GM23338 (cell line): ENCODE measurements at regions not wholly inside any gene's neighbourhood (a gene's known extent, or its start where the extent isn't known, plus 50 kb on each side); places are given as distances from the start of the nearest gene placed in this dataset.

Experiments used
- ATAC-seq: fragments of 200-7000 bp; cut with Tn5 transposase; 3 replicates; pipeline ENCODE4 v1.9.1; 2020
- DNase-seq: peaks from one replicate; pipeline ENCODE4 v3.0.0-alpha.2; 2015; ENCODE audit warnings: low spot score
- H2AFZ ChIP-seq: fragments of 200-600 bp; sonication (generic); 2 replicates; pipeline ENCODE4 v1.8.0; 2016; ENCODE audit warnings: antibody characterized with exemption, mild to moderate bottlenecking, moderate library complexity
- H3F3A ChIP-seq: fragments of 200-600 bp; sonication (generic); replicated peaks from 2 replicates; pipeline ENCODE4 v1.8.0; 2017; ENCODE audit warnings: antibody characterized with exemption, mixed run types, low read depth
- H3K27ac ChIP-seq: fragments of 200-600 bp; sonication (generic); 2 replicates; pipeline ENCODE4 v1.6.1; 2016; ENCODE audit warnings: low read depth
- H3K27me3 ChIP-seq: fragments of 200-600 bp; sonication (generic); 2 replicates; pipeline ENCODE4 v1.8.0; 2016; ENCODE audit warnings: mild to moderate bottlenecking, mixed run types, moderate library complexity; ENCODE audit not compliant: insufficient read depth
- H3K36me3 ChIP-seq: fragments of 200-600 bp; sonication (generic); 2 replicates; pipeline ENCODE4 v1.8.0; 2016; ENCODE audit warnings: mild to moderate bottlenecking; ENCODE audit not compliant: insufficient read depth
- H3K4me1 ChIP-seq: fragments of 200-600 bp; sonication (generic); 2 replicates; pipeline ENCODE4 v1.8.0; 2016; ENCODE audit warnings: mild to moderate bottlenecking, moderate library complexity; ENCODE audit not compliant: insufficient read depth
- H3K4me2 ChIP-seq: fragments of 200-600 bp; sonication (generic); 2 replicates; pipeline ENCODE4 v1.7.1; 2017; ENCODE audit warnings: mixed run types
- H3K4me3 ChIP-seq: fragments of 200-600 bp; sonication (generic); 2 replicates; pipeline ENCODE4 v1.6.1; 2016; ENCODE audit warnings: mixed run types
- H3K79me2 ChIP-seq: fragments of 200-600 bp; sonication (generic); replicated peaks from 2 replicates; pipeline ENCODE4 v1.8.0; 2017; ENCODE audit warnings: mild to moderate bottlenecking; ENCODE audit not compliant: insufficient read depth
- H3K9me2 ChIP-seq: fragments of 200-600 bp; sonication (generic); 2 replicates; pipeline ENCODE4 v1.8.0; 2017; ENCODE audit not compliant: insufficient read depth
- H4K20me1 ChIP-seq: fragments of 200-600 bp; sonication (generic); replicated peaks from 2 replicates; pipeline ENCODE4 v1.8.0; 2017; ENCODE audit warnings: mild to moderate bottlenecking; ENCODE audit not compliant: insufficient read depth
- H3K27ac Mint-ChIP-seq: 2 replicates; pipeline ENCODE4 v1.8.0; 2020; ENCODE audit warnings: inconsistent platforms, mild to moderate bottlenecking, moderate library complexity, mixed read lengths
- H3K27me3 Mint-ChIP-seq: 3 replicates; pipeline ENCODE4 v1.8.0; 2022; ENCODE audit warnings: low read depth, mild to moderate bottlenecking, moderate library complexity, mixed read lengths, inconsistent platforms; ENCODE audit not compliant: insufficient read depth, poor library complexity
- H3K36me3 Mint-ChIP-seq: 3 replicates; pipeline ENCODE4 v1.8.0; 2021; ENCODE audit warnings: low read depth, mild to moderate bottlenecking, inconsistent platforms, moderate library complexity, mixed read lengths
- H3K4me1 Mint-ChIP-seq: 3 replicates; pipeline ENCODE4 v1.8.0; 2020; ENCODE audit warnings: mild to moderate bottlenecking, inconsistent platforms, mixed read lengths
- H3K4me3 Mint-ChIP-seq: 3 replicates; pipeline ENCODE4 v1.8.0; 2021; ENCODE audit warnings: moderate library complexity, mild to moderate bottlenecking, inconsistent platforms, mixed read lengths
- H3K9me3 Mint-ChIP-seq: 3 replicates; pipeline ENCODE4 v1.8.0; 2020; ENCODE audit warnings: moderate library complexity, mild to moderate bottlenecking, inconsistent platforms, mixed read lengths
- CREB1 ChIP-seq: fragments of 250-450 bp; sonication (Bioruptor Pico); IDR thresholded peaks from 2 replicates; pipeline ENCODE4 v1.5.0; 2020; ENCODE audit warnings: low read depth, mild to moderate bottlenecking, moderate library complexity
- EZH2 ChIP-seq: fragments of 200-600 bp; sonication (generic); IDR thresholded peaks from one replicate; pipeline ENCODE4 v1.8.0; 2017; ENCODE audit warnings: antibody characterized with exemption, mild to moderate bottlenecking, low read depth; ENCODE audit not compliant: unreplicated experiment
- EZH2phosphoT487 ChIP-seq: fragments of 200-600 bp; sonication (generic); IDR thresholded peaks from one replicate; pipeline ENCODE4 v1.8.1; 2018; ENCODE audit warnings: antibody characterized with exemption; ENCODE audit not compliant: unreplicated experiment
- JUNB ChIP-seq: IDR thresholded peaks from one replicate; pipeline ENCODE4 v1.6.1; 2016; ENCODE audit warnings: antibody characterized with exemption; ENCODE audit not compliant: unreplicated experiment
- NANOG ChIP-seq: IDR thresholded peaks from 2 replicates; pipeline ENCODE4 v1.6.1; 2016; ENCODE audit warnings: antibody characterized with exemption, borderline replicate concordance
- POLR2AphosphoS5 ChIP-seq: IDR thresholded peaks from 2 replicates; pipeline ENCODE4 v1.6.1; 2016; ENCODE audit warnings: antibody characterized with exemption, low read depth
- STAT1 ChIP-seq: IDR thresholded peaks from one replicate; pipeline ENCODE4 v1.6.1; 2016; ENCODE audit warnings: antibody characterized with exemption; ENCODE audit not compliant: unreplicated experiment
- ZNF114 ChIP-seq: fragments of 250-450 bp; sonication (Bioruptor Pico); IDR thresholded peaks from 2 replicates; pipeline ENCODE4 v1.5.0; 2020; ENCODE audit warnings: mild to moderate bottlenecking, moderate library complexity
- ZNF331 ChIP-seq: fragments of 250-450 bp; sonication (Bioruptor Pico); IDR thresholded peaks from 2 replicates; pipeline ENCODE4 v1.5.0; 2020; ENCODE audit warnings: low read depth, mild to moderate bottlenecking, moderate library complexity
- TF ChIP-seq, protein P1 (sequence below): IDR thresholded peaks from one replicate; pipeline ENCODE4 v1.6.1; 2018; ENCODE audit warnings: antibody characterized with exemption; ENCODE audit not compliant: unreplicated experiment
- TF ChIP-seq, protein P2 (sequence below), 2 experiments: fragments of 200-600 bp in 1 of 2; sonication (generic) in 1 of 2; conservative IDR thresholded peaks; 2 replicates each; pipeline versions ENCODE4 v1.5.1 to v1.6.1; 2016 to 2017; ENCODE audit warnings: antibody characterized with exemption in 2 of 2, low read depth in 2 of 2, mild to moderate bottlenecking in 2 of 2, moderate library complexity in 1 of 2
- TF ChIP-seq, protein P3 (sequence below): fragments of 250-450 bp; sonication (Bioruptor Pico); IDR thresholded peaks from 2 replicates; pipeline ENCODE4 v1.5.0; 2020; ENCODE audit warnings: mild to moderate bottlenecking, moderate library complexity
- TF ChIP-seq, protein P4 (sequence below): IDR thresholded peaks from 2 replicates; pipeline ENCODE4 v1.6.1; 2016; ENCODE audit warnings: antibody characterized with exemption

DNA sequence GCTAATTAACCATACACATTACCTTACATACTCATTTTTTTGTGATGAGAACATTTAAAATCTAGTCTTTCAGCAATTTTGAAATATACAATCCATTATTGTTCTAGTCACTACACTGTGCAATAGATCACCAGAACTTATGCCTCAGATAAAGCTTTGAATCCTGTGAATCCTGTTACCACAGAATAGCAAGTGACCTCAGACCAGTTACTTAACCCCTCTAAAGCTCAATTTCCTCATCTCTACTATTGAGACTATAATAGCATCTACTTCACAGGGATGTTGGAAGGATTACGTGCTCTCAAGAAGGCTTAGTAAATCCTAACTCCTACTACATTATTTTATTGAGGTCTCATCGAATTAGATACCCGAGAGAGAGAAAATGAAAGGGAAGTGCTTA, 60.2 kb upstream of the PIP5K1B start:
- ATAC-seq: no peak
- TF ChIP-seq, protein P1, sequence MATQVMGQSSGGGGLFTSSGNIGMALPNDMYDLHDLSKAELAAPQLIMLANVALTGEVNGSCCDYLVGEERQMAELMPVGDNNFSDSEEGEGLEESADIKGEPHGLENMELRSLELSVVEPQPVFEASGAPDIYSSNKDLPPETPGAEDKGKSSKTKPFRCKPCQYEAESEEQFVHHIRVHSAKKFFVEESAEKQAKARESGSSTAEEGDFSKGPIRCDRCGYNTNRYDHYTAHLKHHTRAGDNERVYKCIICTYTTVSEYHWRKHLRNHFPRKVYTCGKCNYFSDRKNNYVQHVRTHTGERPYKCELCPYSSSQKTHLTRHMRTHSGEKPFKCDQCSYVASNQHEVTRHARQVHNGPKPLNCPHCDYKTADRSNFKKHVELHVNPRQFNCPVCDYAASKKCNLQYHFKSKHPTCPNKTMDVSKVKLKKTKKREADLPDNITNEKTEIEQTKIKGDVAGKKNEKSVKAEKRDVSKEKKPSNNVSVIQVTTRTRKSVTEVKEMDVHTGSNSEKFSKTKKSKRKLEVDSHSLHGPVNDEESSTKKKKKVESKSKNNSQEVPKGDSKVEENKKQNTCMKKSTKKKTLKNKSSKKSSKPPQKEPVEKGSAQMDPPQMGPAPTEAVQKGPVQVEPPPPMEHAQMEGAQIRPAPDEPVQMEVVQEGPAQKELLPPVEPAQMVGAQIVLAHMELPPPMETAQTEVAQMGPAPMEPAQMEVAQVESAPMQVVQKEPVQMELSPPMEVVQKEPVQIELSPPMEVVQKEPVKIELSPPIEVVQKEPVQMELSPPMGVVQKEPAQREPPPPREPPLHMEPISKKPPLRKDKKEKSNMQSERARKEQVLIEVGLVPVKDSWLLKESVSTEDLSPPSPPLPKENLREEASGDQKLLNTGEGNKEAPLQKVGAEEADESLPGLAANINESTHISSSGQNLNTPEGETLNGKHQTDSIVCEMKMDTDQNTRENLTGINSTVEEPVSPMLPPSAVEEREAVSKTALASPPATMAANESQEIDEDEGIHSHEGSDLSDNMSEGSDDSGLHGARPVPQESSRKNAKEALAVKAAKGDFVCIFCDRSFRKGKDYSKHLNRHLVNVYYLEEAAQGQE: no peak
- TF ChIP-seq, protein P2, sequence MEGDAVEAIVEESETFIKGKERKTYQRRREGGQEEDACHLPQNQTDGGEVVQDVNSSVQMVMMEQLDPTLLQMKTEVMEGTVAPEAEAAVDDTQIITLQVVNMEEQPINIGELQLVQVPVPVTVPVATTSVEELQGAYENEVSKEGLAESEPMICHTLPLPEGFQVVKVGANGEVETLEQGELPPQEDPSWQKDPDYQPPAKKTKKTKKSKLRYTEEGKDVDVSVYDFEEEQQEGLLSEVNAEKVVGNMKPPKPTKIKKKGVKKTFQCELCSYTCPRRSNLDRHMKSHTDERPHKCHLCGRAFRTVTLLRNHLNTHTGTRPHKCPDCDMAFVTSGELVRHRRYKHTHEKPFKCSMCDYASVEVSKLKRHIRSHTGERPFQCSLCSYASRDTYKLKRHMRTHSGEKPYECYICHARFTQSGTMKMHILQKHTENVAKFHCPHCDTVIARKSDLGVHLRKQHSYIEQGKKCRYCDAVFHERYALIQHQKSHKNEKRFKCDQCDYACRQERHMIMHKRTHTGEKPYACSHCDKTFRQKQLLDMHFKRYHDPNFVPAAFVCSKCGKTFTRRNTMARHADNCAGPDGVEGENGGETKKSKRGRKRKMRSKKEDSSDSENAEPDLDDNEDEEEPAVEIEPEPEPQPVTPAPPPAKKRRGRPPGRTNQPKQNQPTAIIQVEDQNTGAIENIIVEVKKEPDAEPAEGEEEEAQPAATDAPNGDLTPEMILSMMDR (conservative IDR thresholded peaks at IDR 0.05; ENCODE audit: low read depth in 2 of 2): no peak
- TF ChIP-seq POLR2AphosphoS5 (no peak), NANOG (no peak), STAT1 (no peak), CREB1 (no peak), EZH2phosphoT487 (no peak), ZNF331 (no peak), EZH2 (no peak), JUNB (no peak), ZNF114 (no peak)
- TF ChIP-seq, protein P3, sequence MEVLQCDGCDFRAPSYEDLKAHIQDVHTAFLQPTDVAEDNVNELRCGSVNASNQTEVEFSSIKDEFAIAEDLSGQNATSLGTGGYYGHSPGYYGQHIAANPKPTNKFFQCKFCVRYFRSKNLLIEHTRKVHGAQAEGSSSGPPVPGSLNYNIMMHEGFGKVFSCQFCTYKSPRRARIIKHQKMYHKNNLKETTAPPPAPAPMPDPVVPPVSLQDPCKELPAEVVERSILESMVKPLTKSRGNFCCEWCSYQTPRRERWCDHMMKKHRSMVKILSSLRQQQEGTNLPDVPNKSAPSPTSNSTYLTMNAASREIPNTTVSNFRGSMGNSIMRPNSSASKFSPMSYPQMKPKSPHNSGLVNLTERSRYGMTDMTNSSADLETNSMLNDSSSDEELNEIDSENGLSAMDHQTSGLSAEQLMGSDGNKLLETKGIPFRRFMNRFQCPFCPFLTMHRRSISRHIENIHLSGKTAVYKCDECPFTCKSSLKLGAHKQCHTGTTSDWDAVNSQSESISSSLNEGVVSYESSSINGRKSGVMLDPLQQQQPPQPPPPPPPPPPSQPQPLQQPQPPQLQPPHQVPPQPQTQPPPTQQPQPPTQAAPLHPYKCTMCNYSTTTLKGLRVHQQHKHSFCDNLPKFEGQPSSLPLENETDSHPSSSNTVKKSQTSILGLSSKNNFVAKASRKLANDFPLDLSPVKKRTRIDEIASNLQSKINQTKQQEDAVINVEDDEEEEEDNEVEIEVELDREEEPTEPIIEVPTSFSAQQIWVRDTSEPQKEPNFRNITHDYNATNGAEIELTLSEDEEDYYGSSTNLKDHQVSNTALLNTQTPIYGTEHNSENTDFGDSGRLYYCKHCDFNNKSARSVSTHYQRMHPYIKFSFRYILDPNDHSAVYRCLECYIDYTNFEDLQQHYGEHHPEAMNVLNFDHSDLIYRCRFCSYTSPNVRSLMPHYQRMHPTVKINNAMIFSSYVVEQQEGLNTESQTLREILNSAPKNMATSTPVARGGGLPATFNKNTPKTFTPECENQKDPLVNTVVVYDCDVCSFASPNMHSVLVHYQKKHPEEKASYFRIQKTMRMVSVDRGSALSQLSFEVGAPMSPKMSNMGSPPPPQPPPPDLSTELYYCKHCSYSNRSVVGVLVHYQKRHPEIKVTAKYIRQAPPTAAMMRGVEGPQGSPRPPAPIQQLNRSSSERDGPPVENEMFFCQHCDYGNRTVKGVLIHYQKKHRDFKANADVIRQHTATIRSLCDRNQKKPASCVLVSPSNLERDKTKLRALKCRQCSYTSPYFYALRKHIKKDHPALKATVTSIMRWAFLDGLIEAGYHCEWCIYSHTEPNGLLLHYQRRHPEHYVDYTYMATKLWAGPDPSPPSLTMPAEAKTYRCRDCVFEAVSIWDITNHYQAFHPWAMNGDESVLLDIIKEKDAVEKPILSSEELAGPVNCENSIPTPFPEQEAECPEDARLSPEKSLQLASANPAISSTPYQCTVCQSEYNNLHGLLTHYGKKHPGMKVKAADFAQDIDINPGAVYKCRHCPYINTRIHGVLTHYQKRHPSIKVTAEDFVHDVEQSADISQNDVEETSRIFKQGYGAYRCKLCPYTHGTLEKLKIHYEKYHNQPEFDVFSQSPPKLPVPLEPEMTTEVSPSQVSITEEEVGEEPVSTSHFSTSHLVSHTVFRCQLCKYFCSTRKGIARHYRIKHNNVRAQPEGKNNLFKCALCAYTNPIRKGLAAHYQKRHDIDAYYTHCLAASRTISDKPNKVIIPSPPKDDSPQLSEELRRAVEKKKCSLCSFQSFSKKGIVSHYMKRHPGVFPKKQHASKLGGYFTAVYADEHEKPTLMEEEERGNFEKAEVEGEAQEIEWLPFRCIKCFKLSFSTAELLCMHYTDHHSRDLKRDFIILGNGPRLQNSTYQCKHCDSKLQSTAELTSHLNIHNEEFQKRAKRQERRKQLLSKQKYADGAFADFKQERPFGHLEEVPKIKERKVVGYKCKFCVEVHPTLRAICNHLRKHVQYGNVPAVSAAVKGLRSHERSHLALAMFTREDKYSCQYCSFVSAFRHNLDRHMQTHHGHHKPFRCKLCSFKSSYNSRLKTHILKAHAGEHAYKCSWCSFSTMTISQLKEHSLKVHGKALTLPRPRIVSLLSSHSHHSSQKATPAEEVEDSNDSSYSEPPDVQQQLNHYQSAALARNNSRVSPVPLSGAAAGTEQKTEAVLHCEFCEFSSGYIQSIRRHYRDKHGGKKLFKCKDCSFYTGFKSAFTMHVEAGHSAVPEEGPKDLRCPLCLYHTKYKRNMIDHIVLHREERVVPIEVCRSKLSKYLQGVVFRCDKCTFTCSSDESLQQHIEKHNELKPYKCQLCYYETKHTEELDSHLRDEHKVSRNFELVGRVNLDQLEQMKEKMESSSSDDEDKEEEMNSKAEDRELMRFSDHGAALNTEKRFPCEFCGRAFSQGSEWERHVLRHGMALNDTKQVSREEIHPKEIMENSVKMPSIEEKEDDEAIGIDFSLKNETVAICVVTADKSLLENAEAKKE (CRISPR knock-in tag): no peak
- TF ChIP-seq, protein P4, sequence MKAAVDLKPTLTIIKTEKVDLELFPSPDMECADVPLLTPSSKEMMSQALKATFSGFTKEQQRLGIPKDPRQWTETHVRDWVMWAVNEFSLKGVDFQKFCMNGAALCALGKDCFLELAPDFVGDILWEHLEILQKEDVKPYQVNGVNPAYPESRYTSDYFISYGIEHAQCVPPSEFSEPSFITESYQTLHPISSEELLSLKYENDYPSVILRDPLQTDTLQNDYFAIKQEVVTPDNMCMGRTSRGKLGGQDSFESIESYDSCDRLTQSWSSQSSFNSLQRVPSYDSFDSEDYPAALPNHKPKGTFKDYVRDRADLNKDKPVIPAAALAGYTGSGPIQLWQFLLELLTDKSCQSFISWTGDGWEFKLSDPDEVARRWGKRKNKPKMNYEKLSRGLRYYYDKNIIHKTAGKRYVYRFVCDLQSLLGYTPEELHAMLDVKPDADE: no peak
- no peaks in the 10 kb centered on the region for H3K4me1 ChIP-seq
- no peak overlapping the region for H3K4me3 ChIP-seq
- DNase-seq: no peak
- H3K4me1 Mint-ChIP-seq: peaks cover 3% of the 10 kb centered on the region
- H4K20me1 ChIP-seq: no peaks in the 10 kb centered on the region
- H3K36me3 Mint-ChIP-seq: no peaks in the 10 kb centered on the region
- H3F3A ChIP-seq: no peaks in the 10 kb centered on the region
- no peak overlapping the region for H3K27ac ChIP-seq
- no peaks in the 10 kb centered on the region for H3K27me3 Mint-ChIP-seq
- no peaks in the 10 kb centered on the region for H3K27me3 ChIP-seq
- H3K4me3 Mint-ChIP-seq: no peak overlapping the region
- peaks cover 11% of the 10 kb centered on the region; the same call in 1 of the 2 replicates for H3K9me2 ChIP-seq
- H2AFZ ChIP-seq: no peak overlapping the region
- no peaks in the 10 kb centered on the region for H3K36me3 ChIP-seq
- H3K27ac Mint-ChIP-seq: no peak overlapping the region
- H3K79me2 ChIP-seq: no peaks in the 10 kb centered on the region
- no peak overlapping the region for H3K4me2 ChIP-seq
- H3K9me3 Mint-ChIP-seq: no peaks in the 10 kb centered on the region
